LNCAP (cell line): ENCODE measurements at regions not wholly inside any gene's neighbourhood (a gene's known extent, or its start where the extent isn't known, plus 50 kb on each side); places are given as distances from the start of the nearest gene placed in this dataset.

ENCODE experiments used
- CTCF ChIP-seq: fragments of 450-650 bp; IDR thresholded peaks from 2 replicates; pipeline ENCODE4 v1.5.1; 2017; ENCODE audit warnings: mild to moderate bottlenecking

DNA sequence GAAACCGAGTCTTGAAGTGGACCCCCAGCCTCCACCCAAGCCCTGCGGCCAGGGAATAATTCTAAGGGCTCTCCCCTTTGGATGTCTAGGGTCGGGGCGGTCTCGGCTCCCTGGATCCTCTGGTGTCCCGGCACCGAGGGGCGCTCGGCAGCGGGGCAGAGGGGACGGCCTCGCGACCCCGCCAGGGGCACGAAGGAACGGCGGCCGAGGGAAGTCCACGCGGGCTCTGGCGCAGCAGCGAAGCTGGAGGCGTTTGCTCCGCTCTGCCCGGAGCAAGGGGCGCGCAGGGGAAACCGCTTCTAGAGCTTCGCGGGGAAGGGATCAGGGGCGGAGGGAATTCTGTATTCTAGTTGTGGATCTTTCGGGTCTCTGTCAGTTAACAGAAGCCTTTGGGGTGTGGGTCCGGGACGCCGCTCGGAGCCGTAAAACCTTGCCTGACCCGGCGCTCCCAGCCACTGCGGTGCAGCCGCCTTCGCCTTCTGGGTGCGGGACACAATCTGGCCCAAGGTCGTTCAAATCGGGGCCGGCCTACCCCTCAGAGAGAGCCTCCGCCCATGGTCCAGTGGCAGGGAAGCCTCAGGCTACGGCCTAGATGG is 118.2 kb downstream of the KCNRG start:
- TF ChIP-seq CTCF: no peak

- TF ChIP-seq CTCF: no peak
Measured at GRCh38 chr13:50136226-50136625, 121.0 kb downstream of the KCNRG start.

- TF ChIP-seq CTCF: no peak
Measured at GRCh38 chr13:50136678-50137077, 121.4 kb downstream of the KCNRG start.

DNA sequence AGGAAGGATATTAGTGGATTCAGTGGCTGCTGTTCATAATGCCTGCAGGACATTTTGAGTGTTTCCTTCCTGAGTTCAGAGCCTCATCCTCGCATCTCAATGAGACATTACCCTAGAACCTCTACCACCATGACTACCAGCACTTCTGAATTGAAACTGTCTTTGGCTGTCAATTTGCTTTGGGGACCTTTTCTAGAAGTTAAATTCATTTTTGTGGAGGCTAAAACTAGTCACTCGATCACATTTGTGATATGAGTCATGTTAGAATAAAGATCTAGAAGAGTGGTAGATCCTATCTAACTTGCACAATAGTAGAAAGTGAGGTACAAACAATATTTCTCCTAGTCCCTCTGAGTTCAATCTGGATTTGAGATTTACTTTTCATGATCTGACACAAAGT is 124.9 kb downstream of the KCNRG start:
- no peak for TF ChIP-seq CTCF

DNA sequence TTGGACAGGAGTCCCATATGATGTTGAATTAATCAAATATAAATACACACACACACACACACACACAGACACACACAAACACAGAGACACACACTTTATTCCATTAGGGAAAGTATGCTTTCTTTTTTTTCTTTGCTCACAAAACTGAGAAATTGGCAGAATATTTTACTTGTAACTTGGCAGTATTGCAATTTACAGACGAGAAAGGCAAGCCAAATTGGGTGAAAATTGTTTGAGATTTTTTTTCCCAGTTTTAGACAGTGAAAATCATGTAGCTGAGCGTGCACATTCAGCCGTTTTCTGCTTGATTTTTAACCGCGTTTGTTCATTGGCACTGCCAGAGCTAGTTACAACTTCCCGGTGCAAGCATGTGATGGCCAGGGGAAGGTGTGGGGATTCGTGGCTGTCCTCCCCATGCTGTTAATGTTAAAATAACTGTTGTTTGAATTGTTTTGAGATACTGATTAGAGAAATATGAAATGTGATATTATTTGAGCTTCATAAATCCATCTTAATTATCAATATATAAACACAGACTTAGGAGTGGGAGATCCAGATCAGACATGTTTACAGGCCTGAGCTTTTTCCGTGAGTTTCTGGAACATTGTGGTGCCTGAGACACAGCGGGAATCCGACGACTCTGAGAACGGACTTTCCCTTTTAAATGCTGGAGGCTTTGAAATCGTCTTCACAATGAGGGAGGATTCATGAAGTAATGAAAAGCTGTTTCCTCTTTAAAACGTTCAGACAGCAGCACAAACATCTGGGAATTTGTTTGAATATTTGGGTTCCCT is 125.5 kb downstream of the KCNRG start:
- TF ChIP-seq CTCF: no peak

DNA sequence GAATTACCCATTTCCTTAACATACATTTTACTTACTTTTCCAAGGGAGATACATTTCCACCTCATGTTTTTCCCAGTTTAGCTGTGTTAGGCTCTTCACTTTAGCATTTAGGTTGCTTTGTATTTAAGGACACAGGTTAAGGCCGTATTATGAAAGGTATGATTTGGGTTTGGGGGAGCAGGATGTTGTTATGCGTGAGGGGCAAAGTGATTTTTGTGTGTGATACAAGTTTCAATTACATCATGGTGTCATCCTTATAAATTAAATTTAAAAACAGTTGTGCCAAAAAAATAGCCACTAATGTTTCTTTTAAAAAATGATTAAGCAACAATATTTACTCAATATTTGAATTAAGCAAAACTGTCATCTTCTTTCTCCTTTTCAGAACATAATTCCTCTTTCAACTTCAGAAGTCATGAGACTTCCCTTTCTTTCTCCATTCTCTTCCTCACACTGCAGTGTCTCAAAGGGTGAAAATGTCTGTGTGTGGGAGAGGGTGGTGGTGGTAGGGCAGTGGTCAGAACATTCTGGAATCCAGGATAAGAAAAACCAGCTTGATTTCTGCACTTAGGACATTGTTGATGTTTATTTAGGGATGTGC is 126.2 kb downstream of the KCNRG start:
- TF ChIP-seq CTCF: no peak

GRCh38 chr13:50144246-50145160 is 129.3 kb downstream of the KCNRG start:
- no peak for TF ChIP-seq CTCF
